SH-SY5Y (cell line): ENCODE measurements at regions not wholly inside any gene's neighbourhood (a gene's known extent, or its start where the extent isn't known, plus 50 kb on each side); places are given as distances from the start of the nearest gene placed in this dataset.

ENCODE experiments used
- GATA2 ChIP-seq: IDR thresholded peaks from 2 replicates; pipeline ENCODE4 v1.6.1; 2011; ENCODE audit warnings: mild to moderate bottlenecking, low read depth, low read length
- GATA3 ChIP-seq: IDR thresholded peaks from 2 replicates; pipeline ENCODE4 v1.6.1; 2011; ENCODE audit warnings: low read depth, mild to moderate bottlenecking, low read length, moderate library complexity

GRCh38 chr14:71762575-71762974 lies 169.7 kb upstream of the RGS6 start:
- TF ChIP-seq GATA3 (no peak), GATA2 (no peak)

GRCh38 chr14:71764701-71765382 lies 167.4 kb upstream of the RGS6 start:
- TF ChIP-seq GATA3, result no peak
- TF ChIP-seq GATA2, result no peak

- TF ChIP-seq GATA3 (no peak), GATA2 (no peak)
These were observed 166.7 kb upstream of the RGS6 start for GRCh38 chr14:71765505-71765904.

DNA sequence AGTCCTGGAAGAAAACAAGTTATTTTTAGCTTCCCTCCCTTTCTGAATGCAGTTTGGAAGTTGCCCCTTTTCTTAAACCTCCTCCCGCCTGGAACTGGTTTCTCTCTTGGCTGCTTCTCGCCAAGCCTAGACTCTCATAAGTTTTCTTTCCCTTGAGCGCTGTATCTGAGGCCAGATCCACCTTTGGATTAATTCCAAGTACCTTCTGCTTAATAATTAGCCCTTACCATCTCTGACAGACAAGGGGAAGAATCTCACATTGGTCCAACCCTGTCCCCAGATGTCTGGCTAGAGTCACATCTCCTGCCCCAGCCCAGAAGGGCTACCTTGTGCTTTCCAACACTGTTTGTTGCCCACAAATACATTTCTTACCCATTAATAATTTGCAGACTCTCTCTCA lies 161.8 kb upstream of the RGS6 start:
- TF ChIP-seq GATA2 (no peak), GATA3 (no peak)

DNA sequence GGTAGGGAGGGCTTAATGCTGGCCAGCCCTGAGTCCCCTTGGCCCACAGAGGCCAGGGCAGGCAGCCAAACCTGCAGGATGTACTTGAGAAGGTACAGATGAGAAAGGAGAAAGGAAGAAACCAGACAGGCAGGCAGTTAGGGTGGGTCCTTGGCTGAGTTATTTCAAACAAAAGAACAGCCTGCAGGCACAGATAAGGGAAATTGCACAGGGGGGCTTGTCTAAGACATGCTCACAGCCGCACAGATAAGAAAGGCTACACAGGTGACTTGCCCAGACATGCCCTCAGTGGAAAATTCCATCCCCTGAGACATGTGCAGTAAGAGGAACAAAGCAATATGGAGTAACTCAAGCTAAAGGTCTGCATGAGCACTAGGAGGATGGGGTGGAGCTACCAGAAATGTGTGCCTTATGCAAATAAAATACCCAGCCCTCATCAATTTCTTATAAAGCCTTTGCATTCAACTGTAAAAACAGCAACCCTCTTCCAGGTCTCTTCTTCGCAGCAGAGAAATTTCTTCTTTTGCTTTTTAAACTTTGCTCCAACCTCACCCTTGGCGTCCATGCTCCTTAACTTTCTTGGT lies 158.2 kb upstream of the RGS6 start:
- TF ChIP-seq GATA3 (no peak), GATA2 (no peak)

GRCh38 chr14:71776471-71777360 lies 155.5 kb upstream of the RGS6 start:
- TF ChIP-seq GATA2 (no peak), GATA3 (no peak)

DNA sequence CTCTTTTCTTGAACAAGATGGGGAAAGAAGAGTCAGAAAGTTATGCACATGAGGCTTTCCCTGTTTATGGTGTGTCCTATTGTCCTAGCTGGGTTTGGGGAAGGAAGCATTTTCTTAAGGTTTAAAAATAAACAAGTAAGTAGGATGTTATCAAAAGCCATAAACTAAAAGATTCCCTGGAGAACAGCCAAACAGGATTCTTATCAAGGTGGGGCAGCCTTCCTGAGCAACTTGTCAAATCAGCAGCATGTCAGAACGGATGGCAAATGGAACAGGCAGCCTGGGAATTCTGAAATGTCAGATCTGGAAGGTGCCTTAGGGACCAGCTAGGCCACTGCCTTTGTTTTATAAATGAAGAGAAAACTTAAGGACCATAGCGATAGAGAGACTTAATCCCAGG lies 152.2 kb upstream of the RGS6 start:
- TF ChIP-seq GATA3, result no peak
- no peak for TF ChIP-seq GATA2

DNA sequence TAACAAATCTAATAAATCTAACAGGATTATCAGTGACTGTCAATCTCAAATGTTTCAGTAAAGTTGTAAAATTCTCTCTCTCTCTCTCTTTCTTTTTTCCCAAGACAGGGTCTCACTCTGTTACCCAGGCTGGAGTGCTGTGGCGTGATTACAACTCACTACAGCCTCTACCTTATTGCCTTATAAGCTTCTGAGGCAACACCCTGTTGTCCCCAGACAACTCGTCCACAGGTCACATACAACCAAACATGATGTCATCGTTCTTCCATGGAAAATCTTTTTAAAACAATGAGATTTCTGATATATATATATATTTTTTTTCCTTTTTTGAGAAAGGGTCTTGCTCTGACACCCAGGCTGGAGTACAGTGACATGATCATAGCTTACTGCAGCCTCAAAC lies 151.4 kb upstream of the RGS6 start:
- TF ChIP-seq GATA2 (no peak), GATA3 (no peak)

DNA sequence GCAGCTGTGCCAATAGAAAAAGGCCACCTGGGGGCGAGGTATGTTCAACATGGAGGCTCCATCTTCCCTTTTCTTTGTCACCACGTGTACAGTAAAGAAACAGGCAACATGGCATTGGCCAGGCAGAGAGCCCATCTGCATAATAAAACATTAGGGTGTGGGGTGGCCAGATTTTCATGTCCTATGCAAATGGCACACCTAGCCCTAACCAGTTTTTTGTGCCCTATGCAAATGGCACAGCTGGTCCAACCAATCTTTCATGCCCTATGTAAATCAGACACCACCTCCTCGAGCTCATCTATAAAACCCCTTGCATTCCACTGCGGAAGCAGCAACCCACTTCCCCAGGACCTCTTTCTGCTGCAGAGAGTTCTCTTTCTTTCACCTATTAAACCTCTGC lies 149.1 kb upstream of the RGS6 start:
- no peak for TF ChIP-seq GATA2
- no peak for TF ChIP-seq GATA3

DNA sequence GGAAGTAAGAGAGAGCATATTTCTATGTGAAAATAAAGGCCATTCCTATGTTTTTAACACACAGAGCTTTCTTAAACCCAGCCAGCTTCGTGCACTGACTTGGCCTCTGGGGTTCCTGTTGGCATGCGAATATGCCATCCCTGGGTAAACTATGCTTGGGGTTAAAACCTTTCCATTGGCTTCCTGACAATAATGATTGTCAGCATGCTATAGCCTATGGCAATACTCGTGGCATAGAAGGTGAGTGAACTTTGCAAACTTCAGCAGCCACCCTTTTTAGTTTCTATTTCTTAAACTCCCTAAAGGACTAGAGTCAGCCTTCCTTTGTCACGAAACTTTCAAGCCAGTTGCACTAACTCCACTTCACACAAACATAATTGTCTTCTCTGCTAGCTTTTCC lies 148.4 kb upstream of the RGS6 start:
- TF ChIP-seq GATA3, result no peak
- no peak for TF ChIP-seq GATA2

GRCh38 chr14:71789005-71789404 lies 143.2 kb upstream of the RGS6 start:
- TF ChIP-seq GATA2, result no peak
- TF ChIP-seq GATA3, result no peak

- TF ChIP-seq GATA3 (no peak), GATA2 (no peak)
These were observed 132.4 kb upstream of the RGS6 start for GRCh38 chr14:71799841-71800240.

DNA sequence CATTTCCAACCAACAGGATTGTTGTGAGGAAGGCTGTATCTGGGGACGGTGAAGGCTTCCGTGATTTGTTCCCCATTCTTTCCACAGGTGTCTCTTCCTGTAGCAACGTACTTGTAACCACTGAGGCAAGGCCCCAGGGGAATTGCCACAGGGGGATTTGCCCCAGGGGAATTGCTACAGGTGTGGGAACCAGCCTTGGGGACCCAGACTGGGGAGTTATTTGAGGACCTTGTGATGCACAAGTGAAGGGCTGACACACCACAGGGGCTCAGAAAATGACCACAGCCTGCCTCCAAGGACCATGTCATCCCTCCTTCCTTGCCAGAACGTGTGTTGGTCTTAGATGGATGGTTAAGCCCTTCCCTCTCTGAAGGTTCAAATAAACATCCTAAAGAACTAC lies 131.4 kb upstream of the RGS6 start:
- TF ChIP-seq GATA3 (no peak), GATA2 (no peak)

DNA sequence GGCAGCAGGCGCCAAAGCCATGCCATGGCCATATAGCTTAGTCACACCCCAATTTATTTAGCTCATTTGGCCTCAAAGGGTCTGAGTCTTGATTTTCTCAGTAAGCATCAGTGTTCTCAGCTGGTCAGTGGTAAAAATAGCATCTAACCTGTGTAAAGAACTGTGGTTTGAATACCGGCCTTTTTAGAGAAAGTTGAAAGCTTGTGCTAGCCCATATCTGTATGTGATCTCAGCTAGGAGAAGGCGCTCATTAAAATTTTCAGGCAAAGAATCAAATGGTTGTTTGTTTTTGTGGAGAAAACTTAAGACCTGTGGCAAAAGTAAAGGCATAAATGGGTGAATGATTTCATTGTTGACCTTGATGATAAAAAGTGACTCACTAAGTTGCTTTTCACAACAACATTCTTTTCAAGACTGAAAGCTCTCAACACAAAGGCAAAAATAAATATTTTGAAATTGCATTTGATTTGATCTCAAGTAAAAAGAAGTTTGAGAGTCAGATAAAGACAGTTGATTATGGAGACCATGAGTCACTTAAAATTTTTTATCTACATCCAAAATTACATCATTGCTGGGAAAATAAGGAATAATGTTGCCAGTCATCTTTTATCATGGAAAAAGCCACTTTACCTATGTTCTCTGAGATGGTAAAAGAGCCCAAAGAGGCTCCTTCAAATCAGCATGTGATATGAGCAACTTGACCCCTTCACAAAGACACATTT lies 128.5 kb upstream of the RGS6 start:
- TF ChIP-seq GATA2 (no peak), GATA3 (no peak)

GRCh38 chr14:71804992-71805391 lies 127.2 kb upstream of the RGS6 start:
- no peak for TF ChIP-seq GATA3
- no peak for TF ChIP-seq GATA2
